K562 (cell line): ENCODE measurements at regions not wholly inside any gene's neighbourhood (a gene's known extent, or its start where the extent isn't known, plus 50 kb on each side); places are given as distances from the start of the nearest gene placed in this dataset.

Experiments used
- ATAC-seq: fragments of 200-7000 bp; cut with Tn5 transposase; 3 replicates; pipeline ENCODE4 v1.9.1; 2020; ENCODE audit warnings: moderate library complexity
- BruUV-seq: library from RNA; stranded (reverse); fragments of 400-500 nt; replicated peaks from 2 replicates; lab custom pipeline; 2021; lab: Mats Ljungman, UMichigan
- CTCF ChIA-PET: fragments of 300-600 bp; formaldehyde crosslinking; extraction: SDS; loops from one replicate; lab custom pipeline; 2021; ENCODE audit warnings: low intra/inter-chr PET ratio; lab: Yijun Ruan, JAX
- POLR2A ChIA-PET: fragments of 300-600, 350-650 bp; sonication (Branson Sonifier 250); formaldehyde crosslinking; extraction: SDS; loops from one replicate; lab custom pipeline; 2021; ENCODE audit warnings: antibody characterized with exemption, inconsistent platforms; lab: Yijun Ruan, JAX
- DNase-seq, 4 experiments: peaks; one replicate each; pipeline versions ENCODE4 v3.0.0 to v3.0.0-alpha.2; 2011 to 2018; ENCODE audit warnings: low spot score in 3 of 4, mixed read lengths in 3 of 4; ENCODE audit errors: extremely low read depth in 1 of 4
- FAIRE-seq: peaks from 2 replicates; lab custom pipeline; 2011; peaks lifted over from hg19 to GRCh38; lab: Jason Lieb, UNC
- H2AFZ ChIP-seq: 2 replicates; pipeline ENCODE4 v1.6.0; 2011; ENCODE audit warnings: low read depth, low read length, control low read depth, inconsistent platforms
- H3K27ac ChIP-seq: fragments of 200-600 bp; 3 replicates; pipeline ENCODE4 v1.8.0; 2011; ENCODE audit warnings: low read depth, mild to moderate bottlenecking, control low read depth, inconsistent platforms, low read length, moderate library complexity, mixed read lengths; ENCODE audit errors: extremely low read depth
- H3K27me3 ChIP-seq, 2 experiments: fragments of 300-600 bp in 1 of 2; 2 replicates in 1 of 2; 3 replicates in 1 of 2; pipeline versions ENCODE4 v1.6.0 to v1.8.0; 2011; ENCODE audit warnings: inconsistent platforms in 2 of 2, low read length in 2 of 2, mild to moderate bottlenecking in 1 of 2, mixed read lengths in 1 of 2, moderate library complexity in 1 of 2; ENCODE audit not compliant: control insufficient read depth in 2 of 2, insufficient read depth in 2 of 2
- H3K36me3 ChIP-seq: fragments of 300-600 bp; 3 replicates; pipeline ENCODE4 v1.8.0; 2011; ENCODE audit warnings: mild to moderate bottlenecking, low read length, inconsistent platforms; ENCODE audit not compliant: control insufficient read depth, insufficient read depth
- H3K4me1 ChIP-seq, 2 experiments: fragments of 200-600 bp in 1 of 2; replicated peaks in 1 of 2; 2 replicates in 1 of 2; 3 replicates in 1 of 2; pipeline versions ENCODE4 v1.5.1 to v1.8.0; 2011; ENCODE audit warnings: inconsistent platforms in 2 of 2, low read length in 2 of 2, mild to moderate bottlenecking in 1 of 2, mixed read lengths in 1 of 2, moderate library complexity in 1 of 2; ENCODE audit not compliant: control insufficient read depth in 2 of 2, insufficient read depth in 2 of 2
- H3K4me2 ChIP-seq: 2 replicates; pipeline ENCODE4 v1.6.1; 2011; ENCODE audit warnings: low read length, control low read depth, inconsistent platforms, mixed read lengths; ENCODE audit not compliant: insufficient read depth
- H3K4me3 ChIP-seq: fragments of 200-600 bp; sonication (generic), shearing (Covaris generic); 2 replicates; pipeline ENCODE4 v1.5.1; 2016; ENCODE audit warnings: control low read depth, inconsistent platforms
- H3K79me2 ChIP-seq: fragments of 200-600 bp; 3 replicates; pipeline ENCODE4 v1.8.0; 2011; ENCODE audit warnings: low read length, inconsistent platforms; ENCODE audit not compliant: control insufficient read depth, insufficient read depth
- H3K9ac ChIP-seq, 2 experiments: 2 replicates each; pipeline versions ENCODE4 v1.6.0 to v1.6.1; 2011; ENCODE audit warnings: low read depth in 2 of 2, low read length in 2 of 2, control low read depth in 1 of 2, inconsistent platforms in 1 of 2, mild to moderate bottlenecking in 1 of 2, mixed read lengths in 1 of 2; ENCODE audit not compliant: insufficient read depth in 1 of 2
- H3K9me1 ChIP-seq: one replicate; pipeline ENCODE4 v1.6.0; 2011; ENCODE audit warnings: inconsistent platforms, mild to moderate bottlenecking, low read length, moderate library complexity; ENCODE audit not compliant: control insufficient read depth, insufficient read depth
- H3K9me3 ChIP-seq: replicated peaks from 2 replicates; pipeline ENCODE4 v1.5.1; 2011; ENCODE audit warnings: low read depth, low read length, inconsistent platforms; ENCODE audit not compliant: control insufficient read depth, insufficient read depth
- H4K20me1 ChIP-seq: replicated peaks from 2 replicates; pipeline ENCODE4 v1.6.1; 2011; ENCODE audit warnings: low read length, inconsistent platforms, mixed read lengths; ENCODE audit not compliant: control insufficient read depth, insufficient read depth
- ATF1 ChIP-seq, 2 experiments: fragments of 450-650 bp in 1 of 2; IDR thresholded peaks; 2 replicates each; pipeline ENCODE4 v1.6.1; 2016; ENCODE audit warnings: missing compliant biosample characterization in 1 of 2, missing genetic modification characterization in 1 of 2
- CBX2 ChIP-seq: fragments of 200-600 bp; sonication (generic); IDR thresholded peaks from one replicate; pipeline ENCODE4 v1.6.1; 2012; ENCODE audit warnings: mild to moderate bottlenecking, low read length, inconsistent platforms; ENCODE audit not compliant: insufficient read depth, poor library complexity, severe bottlenecking
- CREB3L1 ChIP-seq: fragments of 450-650 bp; IDR thresholded peaks from 2 replicates; pipeline ENCODE4 v1.6.1; 2014; ENCODE audit warnings: low read depth, mild to moderate bottlenecking, moderate library complexity, borderline replicate concordance
- ETS2 ChIP-seq: IDR thresholded peaks from 2 replicates; pipeline ENCODE4 v1.6.1; 2016; ENCODE audit warnings: borderline replicate concordance, missing genetic modification characterization, mild to moderate bottlenecking, moderate library complexity, missing compliant biosample characterization; ENCODE audit not compliant: poor library complexity, severe bottlenecking
- HMGXB4 ChIP-seq: sonication (generic); formaldehyde crosslinking; IDR thresholded peaks from 2 replicates; pipeline ENCODE4 v1.8.1; 2023; ENCODE audit warnings: mild to moderate bottlenecking, missing genetic modification reagents
- ILF3 ChIP-seq: fragments of 450-650 bp; IDR thresholded peaks from 2 replicates; pipeline ENCODE4 v1.6.1; 2018; ENCODE audit warnings: antibody characterized with exemption, mild to moderate bottlenecking, moderate library complexity, borderline replicate concordance
- NCOA4 ChIP-seq: fragments of 450-650 bp; IDR thresholded peaks from 2 replicates; pipeline ENCODE4 v1.6.1; 2018; ENCODE audit warnings: mild to moderate bottlenecking; ENCODE audit not compliant: partially characterized antibody
- STAT5A ChIP-seq: IDR thresholded peaks from 2 replicates; pipeline ENCODE4 v1.6.1; 2012; ENCODE audit warnings: low read length, inconsistent platforms, borderline replicate concordance
- U2AF2 ChIP-seq: fragments of 200-400 bp; formaldehyde crosslinking; optimal IDR thresholded peaks from 2 replicates; pipeline ENCODE3; 2017; ENCODE audit warnings: low read depth, mild to moderate bottlenecking, low read length
- USF1 ChIP-seq: sonication (generic); formaldehyde crosslinking; IDR thresholded peaks from 2 replicates; pipeline ENCODE4 v1.9.0; 2022; ENCODE audit warnings: mild to moderate bottlenecking, missing genetic modification reagents
- ZFPM2 ChIP-seq: fragments of 250-450 bp; sonication (Bioruptor Pico); IDR thresholded peaks from 2 replicates; pipeline ENCODE4 v1.5.1; 2022; ENCODE audit warnings: mild to moderate bottlenecking
- ZNF347 ChIP-seq: fragments of 450-650 bp; formaldehyde crosslinking; IDR thresholded peaks from 2 replicates; pipeline ENCODE4 v1.4.0; 2020; ENCODE audit warnings: low read depth, mild to moderate bottlenecking, moderate library complexity
- ZNF668 ChIP-seq: fragments of 250-450 bp; sonication (Bioruptor Pico); IDR thresholded peaks from 2 replicates; pipeline ENCODE4 v1.8.0; 2022; ENCODE audit warnings: mild to moderate bottlenecking, inconsistent platforms
- ZNF695 ChIP-seq: fragments of 450-650 bp; formaldehyde crosslinking; IDR thresholded peaks from 2 replicates; pipeline ENCODE4 v1.4.0; 2020; ENCODE audit warnings: mild to moderate bottlenecking, moderate library complexity
- WGBS: fragments of 100-300 bp; shearing (Covaris generic); methylation state at CpG from one replicate; pipeline ENCODE4 v1.1.6; 2016; ENCODE audit warnings: low coverage, mixed read lengths; ENCODE audit not compliant: insufficient coverage; ENCODE audit errors: missing lambda C conversion rate; 5-methylcytosine and 5-hydroxymethylcytosine counted together
- in situ Hi-C: fragments of 300-500 bp; cut with MboI; formaldehyde crosslinking; loops from 4 replicates; pipeline ENCODE4 v1.15.0; 2018; ENCODE audit warnings: inconsistent platforms, mixed read lengths
- intact Hi-C: fragments of 100-400 bp; cut with micrococcal nuclease; formaldehyde crosslinking; loops from 2 replicates; pipeline ENCODE4 v1.14.2; 2022

GRCh38 chr12:84085046-84085445 lies 827.6 kb downstream of the SLC6A15 start (continued):
- TF ChIP-seq ATF1 (CRISPR knock-in tag; IDR thresholded peaks at IDR 0.05) (no peak), ATF1 (tag; IDR thresholded peaks at IDR 0.05) (no peak), ETS2 (tag) (no peak), ILF3 (no peak)

GRCh38 chr12:84079626-84080025 lies 833.0 kb downstream of the SLC6A15 start:
- Histone ChIP-seq H3K27me3 (no peaks in the 10 kb centered on the region), H2AFZ (no peak overlapping the region), H3K4me3 (no peak overlapping the region), H3K4me1 (no peaks in the 10 kb centered on the region), H3K9ac (no peak overlapping the region), H3K36me3 (no peaks in the 10 kb centered on the region), H3K4me2 (no peak overlapping the region), H3K9me3 (no peaks in the 10 kb centered on the region; the same call in 1 of the 2 replicates), H3K27ac (no peak overlapping the region), H4K20me1 (no peaks in the 10 kb centered on the region), H3K9me1 (no peaks in the 10 kb centered on the region), H3K79me2 (no peaks in the 10 kb centered on the region)
- intact Hi-C loops, result no loop called here
- no TSS peak for BruUV-seq
- ChIA-PET POLR2A (no interaction called here), CTCF (no interaction called here)
- FAIRE-seq (no peak), DNase-seq (no peak), ATAC-seq (no peak)
- 0% methylated on average over 1 of the region's 1 CpG for WGBS
- in situ Hi-C loops, result no loop called here
- TF ChIP-seq ZNF668, result no peak
- no peak for TF ChIP-seq ZNF347
- TF ChIP-seq NCOA4, result no peak
- no peak for TF ChIP-seq HMGXB4 (CRISPR knock-in tag)
- TF ChIP-seq U2AF2, result no peak
- no peak for TF ChIP-seq CBX2
- TF ChIP-seq CREB3L1, result no peak
- no peak for TF ChIP-seq ZNF695 (CRISPR knock-in tag)
- TF ChIP-seq STAT5A, result no peak
- TF ChIP-seq ZFPM2, result no peak
- TF ChIP-seq USF1 (CRISPR knock-in tag), result no peak
